HL-60 (cell line): ENCODE measurements at regions not wholly inside any gene's neighbourhood (a gene's known extent, or its start where the extent isn't known, plus 50 kb on each side); places are given as distances from the start of the nearest gene placed in this dataset.

Source experiments
- DNase-seq, 2 experiments: peaks; one replicate each; pipeline ENCODE4 v3.0.0-alpha.2; 2010 to 2020; ENCODE audit warnings: low read depth in 1 of 2, low spot score in 1 of 2
- H3K27ac ChIP-seq: fragments of 250-450 bp; sonication (Bioruptor Pico); replicated peaks from 2 replicates; pipeline ENCODE4 v1.5.1; 2020; ENCODE audit warnings: mild to moderate bottlenecking, moderate library complexity
- H3K27me3 ChIP-seq: fragments of 250-450 bp; sonication (Bioruptor Pico); 2 replicates; pipeline ENCODE4 v1.5.1; 2021; ENCODE audit warnings: mild to moderate bottlenecking, moderate library complexity; ENCODE audit not compliant: insufficient read depth, poor library complexity, severe bottlenecking
- H3K4me3 ChIP-seq: replicated peaks from 2 replicates; pipeline ENCODE4 v1.5.1; 2011; ENCODE audit warnings: mild to moderate bottlenecking, control low read depth, low read length; ENCODE audit not compliant: insufficient read depth
- GABPA ChIP-seq: IDR thresholded peaks from 2 replicates; pipeline ENCODE4 v1.6.1; 2012; ENCODE audit warnings: low read depth
- POLR2AphosphoS5 ChIP-seq: IDR thresholded peaks from 2 replicates; pipeline ENCODE4 v1.6.1; 2012; ENCODE audit warnings: low read depth
- SPI1 ChIP-seq: IDR thresholded peaks from 2 replicates; pipeline ENCODE4 v1.6.1; 2012; ENCODE audit warnings: low read depth, mild to moderate bottlenecking, borderline replicate concordance
- TF ChIP-seq, protein P1 (sequence below): IDR thresholded peaks from 2 replicates; pipeline ENCODE4 v1.6.1; 2012; ENCODE audit warnings: low read depth; ENCODE audit not compliant: insufficient replicate concordance
- TF ChIP-seq, protein P2 (sequence below): IDR thresholded peaks from one replicate; pipeline ENCODE4 v1.5.1; 2011; ENCODE audit warnings: low read length, control low read depth, inconsistent platforms; ENCODE audit not compliant: insufficient read depth

DNA sequence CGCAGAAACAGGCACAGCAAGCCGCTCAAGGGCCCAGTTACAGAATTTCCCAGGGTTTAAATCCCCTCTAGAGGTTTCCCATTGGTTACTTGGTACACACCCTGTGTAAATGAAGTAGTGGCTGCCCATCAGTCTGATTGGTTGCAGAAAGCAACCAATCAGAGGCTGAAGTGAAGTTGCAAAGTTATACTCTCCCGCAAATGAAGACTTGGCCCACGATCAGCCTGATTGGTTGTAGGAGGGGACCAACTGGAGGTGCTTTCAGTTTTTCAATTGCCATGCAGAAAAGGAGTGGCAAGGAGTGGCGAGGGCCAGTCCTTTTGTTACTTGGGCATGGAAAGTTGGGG is 909.2 kb upstream of the AUTS2 start:
- Histone ChIP-seq H3K27ac (no peak overlapping the region), H3K27me3 (no peaks in the 10 kb centered on the region), H3K4me3 (no peak overlapping the region)
- no peak for DNase-seq
- TF ChIP-seq POLR2AphosphoS5 (no peak), SPI1 (no peak), GABPA (no peak)
- TF ChIP-seq, protein P1, sequence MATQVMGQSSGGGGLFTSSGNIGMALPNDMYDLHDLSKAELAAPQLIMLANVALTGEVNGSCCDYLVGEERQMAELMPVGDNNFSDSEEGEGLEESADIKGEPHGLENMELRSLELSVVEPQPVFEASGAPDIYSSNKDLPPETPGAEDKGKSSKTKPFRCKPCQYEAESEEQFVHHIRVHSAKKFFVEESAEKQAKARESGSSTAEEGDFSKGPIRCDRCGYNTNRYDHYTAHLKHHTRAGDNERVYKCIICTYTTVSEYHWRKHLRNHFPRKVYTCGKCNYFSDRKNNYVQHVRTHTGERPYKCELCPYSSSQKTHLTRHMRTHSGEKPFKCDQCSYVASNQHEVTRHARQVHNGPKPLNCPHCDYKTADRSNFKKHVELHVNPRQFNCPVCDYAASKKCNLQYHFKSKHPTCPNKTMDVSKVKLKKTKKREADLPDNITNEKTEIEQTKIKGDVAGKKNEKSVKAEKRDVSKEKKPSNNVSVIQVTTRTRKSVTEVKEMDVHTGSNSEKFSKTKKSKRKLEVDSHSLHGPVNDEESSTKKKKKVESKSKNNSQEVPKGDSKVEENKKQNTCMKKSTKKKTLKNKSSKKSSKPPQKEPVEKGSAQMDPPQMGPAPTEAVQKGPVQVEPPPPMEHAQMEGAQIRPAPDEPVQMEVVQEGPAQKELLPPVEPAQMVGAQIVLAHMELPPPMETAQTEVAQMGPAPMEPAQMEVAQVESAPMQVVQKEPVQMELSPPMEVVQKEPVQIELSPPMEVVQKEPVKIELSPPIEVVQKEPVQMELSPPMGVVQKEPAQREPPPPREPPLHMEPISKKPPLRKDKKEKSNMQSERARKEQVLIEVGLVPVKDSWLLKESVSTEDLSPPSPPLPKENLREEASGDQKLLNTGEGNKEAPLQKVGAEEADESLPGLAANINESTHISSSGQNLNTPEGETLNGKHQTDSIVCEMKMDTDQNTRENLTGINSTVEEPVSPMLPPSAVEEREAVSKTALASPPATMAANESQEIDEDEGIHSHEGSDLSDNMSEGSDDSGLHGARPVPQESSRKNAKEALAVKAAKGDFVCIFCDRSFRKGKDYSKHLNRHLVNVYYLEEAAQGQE, result no peak
- TF ChIP-seq, protein P2, sequence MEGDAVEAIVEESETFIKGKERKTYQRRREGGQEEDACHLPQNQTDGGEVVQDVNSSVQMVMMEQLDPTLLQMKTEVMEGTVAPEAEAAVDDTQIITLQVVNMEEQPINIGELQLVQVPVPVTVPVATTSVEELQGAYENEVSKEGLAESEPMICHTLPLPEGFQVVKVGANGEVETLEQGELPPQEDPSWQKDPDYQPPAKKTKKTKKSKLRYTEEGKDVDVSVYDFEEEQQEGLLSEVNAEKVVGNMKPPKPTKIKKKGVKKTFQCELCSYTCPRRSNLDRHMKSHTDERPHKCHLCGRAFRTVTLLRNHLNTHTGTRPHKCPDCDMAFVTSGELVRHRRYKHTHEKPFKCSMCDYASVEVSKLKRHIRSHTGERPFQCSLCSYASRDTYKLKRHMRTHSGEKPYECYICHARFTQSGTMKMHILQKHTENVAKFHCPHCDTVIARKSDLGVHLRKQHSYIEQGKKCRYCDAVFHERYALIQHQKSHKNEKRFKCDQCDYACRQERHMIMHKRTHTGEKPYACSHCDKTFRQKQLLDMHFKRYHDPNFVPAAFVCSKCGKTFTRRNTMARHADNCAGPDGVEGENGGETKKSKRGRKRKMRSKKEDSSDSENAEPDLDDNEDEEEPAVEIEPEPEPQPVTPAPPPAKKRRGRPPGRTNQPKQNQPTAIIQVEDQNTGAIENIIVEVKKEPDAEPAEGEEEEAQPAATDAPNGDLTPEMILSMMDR, result no peak

DNA sequence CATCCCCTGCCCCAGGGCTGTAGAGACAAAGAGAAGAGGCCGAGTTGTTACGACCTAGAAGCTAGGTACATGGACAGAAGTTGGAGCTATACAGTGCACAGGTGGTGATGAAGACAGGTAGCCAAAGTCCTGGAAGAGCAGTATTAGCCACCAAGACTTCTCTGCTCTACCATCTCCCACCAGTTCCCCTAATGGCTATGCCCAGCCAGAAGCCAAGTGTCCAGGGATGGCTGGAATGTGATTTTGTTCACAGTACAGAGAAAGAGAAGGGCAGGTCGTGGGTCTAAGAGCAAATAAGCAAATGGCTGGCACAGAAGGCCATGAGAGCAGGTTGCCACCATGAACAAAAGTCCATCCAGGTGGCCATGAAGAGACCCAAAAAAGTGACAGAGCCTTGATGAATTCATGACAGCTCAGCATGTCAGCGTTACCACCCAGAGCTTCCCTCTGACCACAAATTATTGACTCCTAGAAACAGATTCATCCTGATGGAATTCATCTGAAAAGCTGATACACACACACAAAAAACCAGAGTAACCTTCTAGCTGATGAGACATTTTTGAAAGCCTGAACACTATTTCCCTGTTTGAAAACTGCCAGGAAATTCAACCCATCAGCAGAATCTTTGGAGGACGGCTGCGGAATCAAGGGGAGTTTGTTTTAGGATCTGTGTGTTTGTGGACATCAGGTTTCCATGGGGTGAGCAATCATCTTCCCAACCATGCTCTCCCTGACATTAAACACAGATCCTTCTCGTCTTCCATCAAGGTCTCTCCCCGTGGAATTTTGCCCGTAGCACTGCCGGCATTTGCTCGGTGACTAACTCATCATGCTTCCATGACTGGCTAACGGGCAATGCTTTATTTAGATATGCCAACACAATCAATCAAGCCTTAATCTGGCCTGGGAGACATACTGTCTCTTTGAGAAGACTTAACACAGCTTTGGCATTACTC is 906.7 kb upstream of the AUTS2 start:
- H3K4me3 ChIP-seq, result no peak overlapping the region
- no peaks in the 10 kb centered on the region for H3K27me3 ChIP-seq
- no peak overlapping the region for H3K27ac ChIP-seq
- TF ChIP-seq, protein P2, result no peak
- TF ChIP-seq POLR2AphosphoS5, result no peak
- TF ChIP-seq SPI1, result no peak
- TF ChIP-seq GABPA, result no peak
- TF ChIP-seq, protein P1, result no peak
- DNase-seq, result no peak

DNA sequence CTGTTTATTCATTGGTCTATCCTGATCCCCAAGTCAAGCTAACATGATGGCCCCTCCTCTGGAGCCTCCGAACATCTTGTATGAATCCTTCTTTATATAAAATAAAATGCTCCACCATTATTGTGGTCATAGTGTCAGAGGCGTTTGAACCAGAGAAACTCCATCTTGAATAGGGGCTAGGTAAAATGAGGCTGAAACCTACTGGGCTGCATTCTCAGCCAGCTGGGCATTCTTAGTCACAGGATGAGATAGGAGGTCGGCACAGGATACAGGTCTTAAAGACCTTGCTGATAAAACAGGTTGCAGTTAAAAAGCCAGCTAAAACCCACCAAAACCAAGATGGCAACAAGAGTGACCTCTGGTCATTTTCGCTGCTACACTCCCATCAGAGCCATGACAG is 905.8 kb upstream of the AUTS2 start:
- Histone ChIP-seq H3K27me3 (no peaks in the 10 kb centered on the region), H3K27ac (no peak overlapping the region), H3K4me3 (no peak overlapping the region)
- no peak for TF ChIP-seq SPI1
- TF ChIP-seq, protein P2, result no peak
- TF ChIP-seq, protein P1, result no peak
- no peak for DNase-seq
